Esophagus squamous epithelium (tissue), 4 donors: ENCODE measurements at regions not wholly inside any gene's neighbourhood (a gene's known extent, or its start where the extent isn't known, plus 50 kb on each side); places are given as distances from the start of the nearest gene placed in this dataset.

Source experiments
- CTCF ChIP-seq, 6 experiments: fragments of 450-650 bp in 4 of 6; fragments of 200-600 bp in 2 of 6; sonication (generic) in 2 of 6; IDR thresholded peaks; one replicate each; pipeline ENCODE4 v1.5.1; 2016 to 2019; ENCODE audit warnings: antibody characterized with exemption in 6 of 6, mild to moderate bottlenecking in 4 of 6, moderate library complexity in 4 of 6
- POLR2A ChIP-seq, 4 donors: fragments of 450-650 bp; IDR thresholded peaks; one replicate each; pipeline ENCODE4 v1.6.1; 2017; ENCODE audit warnings: antibody characterized with exemption in 4 of 4, mild to moderate bottlenecking in 4 of 4, moderate library complexity in 3 of 4

- TF ChIP-seq CTCF (IDR thresholded peaks at IDR 0.05) (no peak), POLR2A (IDR thresholded peaks at IDR 0.05) (no peak)
Measured at GRCh38 chrX:128634754-128635153, 582.6 kb upstream of the ACTRT1 start.
